Thyroid gland (tissue), 4 donors: ENCODE measurements at regions not wholly inside any gene's neighbourhood (a gene's known extent, or its start where the extent isn't known, plus 50 kb on each side); places are given as distances from the start of the nearest gene placed in this dataset.

ENCODE experiments used
- DNase-seq, 2 donors: peaks; one replicate each; pipeline ENCODE4 v3.0.0-alpha.2; 2019
- H3K27ac ChIP-seq, 3 donors: fragments of 200-600 bp; sonication (generic); 1 replicate in 2 of 3; 2 replicates in 1 of 3; pipeline ENCODE4 v1.5.1; 2016 to 2019; ENCODE audit warnings: mild to moderate bottlenecking in 1 of 3, moderate library complexity in 1 of 3
- H3K27me3 ChIP-seq: fragments of 200-600 bp; sonication (generic); one replicate; pipeline ENCODE4 v1.5.1; 2019
- H3K36me3 ChIP-seq, 2 donors: fragments of 200-600 bp; sonication (generic); one replicate each; pipeline ENCODE4 v1.5.1; 2016 to 2019
- H3K4me1 ChIP-seq, 2 donors: fragments of 200-600 bp; sonication (generic); one replicate each; pipeline ENCODE4 v1.5.1; 2017 to 2019
- H3K4me3 ChIP-seq, 3 donors: fragments of 200-600 bp; sonication (generic); replicated peaks in 1 of 3; 1 replicate in 2 of 3; 2 replicates in 1 of 3; pipeline ENCODE4 v1.5.1; 2016; ENCODE audit warnings: mild to moderate bottlenecking in 1 of 3
- H3K9me3 ChIP-seq: fragments of 200-600 bp; sonication (generic); one replicate; pipeline ENCODE4 v1.5.1; 2017
- POLR2A ChIP-seq, 2 donors: fragments of 450-650 bp; IDR thresholded peaks; one replicate each; pipeline ENCODE4 v1.6.1; 2017; ENCODE audit warnings: antibody characterized with exemption in 2 of 2, mild to moderate bottlenecking in 2 of 2, moderate library complexity in 1 of 2
- WGBS, 2 donors: methylation state at CpG; one replicate each; pipeline ENCODE4 v1.1.5; 2017; 5-methylcytosine and 5-hydroxymethylcytosine counted together
- intact Hi-C: fragments of 100-400 bp; cut with DNase I; formaldehyde crosslinking; loops from one replicate; pipeline ENCODE4 v1.15.1; 2023
- TF ChIP-seq, protein P1 (sequence below), 6 experiments: fragments of 200-600 bp in 3 of 6; fragments of 450-650 bp in 3 of 6; sonication (generic) in 3 of 6; IDR thresholded peaks; one replicate each; pipeline ENCODE4 v1.5.1; 2016 to 2019; ENCODE audit warnings: antibody characterized with exemption in 6 of 6, mild to moderate bottlenecking in 2 of 6, inconsistent platforms in 1 of 6, moderate library complexity in 1 of 6

DNA sequence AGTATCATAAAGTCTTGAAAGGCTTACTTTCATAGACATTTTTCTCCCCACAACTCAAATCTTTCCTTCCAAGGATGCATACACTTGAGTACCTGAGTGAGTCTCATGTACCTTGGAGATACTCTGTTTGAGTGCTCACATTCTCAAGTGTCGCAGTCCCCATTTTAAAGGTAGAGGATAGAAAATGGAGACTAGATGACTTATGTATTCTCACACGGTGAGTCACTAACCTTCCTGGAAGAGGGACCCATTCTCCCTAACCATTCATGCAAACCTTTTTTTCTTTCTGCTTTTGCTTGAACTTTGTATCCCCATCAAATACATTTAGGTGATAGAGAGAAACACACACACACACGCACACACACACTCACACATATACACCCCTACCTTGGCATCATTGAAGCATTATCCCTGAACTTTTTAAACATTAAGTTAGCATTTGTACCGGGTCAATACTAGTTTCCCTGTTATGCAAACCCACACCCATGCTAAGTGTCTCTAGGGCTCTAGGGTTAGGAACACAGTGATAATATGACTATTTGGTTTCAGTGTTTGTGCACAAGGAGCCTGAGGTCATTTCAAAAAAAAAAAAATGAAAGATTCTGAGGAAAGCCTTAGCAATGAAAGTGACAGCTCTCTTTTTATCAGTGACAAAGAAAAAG, 236.2 kb downstream of the IKZF2 start:
- DNase-seq: no peak

DNA sequence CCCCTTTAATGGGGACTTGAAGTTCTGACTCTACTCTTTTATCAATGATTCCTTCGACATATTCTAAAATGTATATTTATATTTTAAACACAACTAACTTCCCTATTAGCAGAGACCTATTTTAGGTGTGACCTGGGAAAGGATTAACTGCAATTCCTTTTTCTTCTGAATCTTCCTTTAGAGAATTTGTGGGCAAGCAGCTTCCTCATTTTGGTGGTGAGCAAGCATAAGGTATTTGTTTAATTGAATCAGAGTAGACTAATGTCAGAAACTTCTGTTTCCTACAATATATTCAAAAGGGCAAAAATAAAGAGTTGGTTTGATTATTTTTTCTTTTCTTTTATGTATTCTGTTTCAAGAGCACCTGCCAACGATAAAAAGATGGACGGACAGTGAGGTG, 237.0 kb downstream of the IKZF2 start:
- 79 to 88% methylated on average over 3 of the region's 3 CpGs for WGBS, 2 donors

More for the DNA sequence above, 236.2 kb downstream of the IKZF2 start:
- Histone ChIP-seq H3K27ac (no peak overlapping the region), H3K9me3 (no peaks in the 10 kb centered on the region), H3K4me3 (no peak overlapping the region), H3K36me3 (no peaks in the 10 kb centered on the region), H3K4me1 (peaks cover 5 to 13% of the 10 kb centered on the region in 2 donors), H3K27me3 (no peaks in the 10 kb centered on the region)
- TF ChIP-seq, protein P1, sequence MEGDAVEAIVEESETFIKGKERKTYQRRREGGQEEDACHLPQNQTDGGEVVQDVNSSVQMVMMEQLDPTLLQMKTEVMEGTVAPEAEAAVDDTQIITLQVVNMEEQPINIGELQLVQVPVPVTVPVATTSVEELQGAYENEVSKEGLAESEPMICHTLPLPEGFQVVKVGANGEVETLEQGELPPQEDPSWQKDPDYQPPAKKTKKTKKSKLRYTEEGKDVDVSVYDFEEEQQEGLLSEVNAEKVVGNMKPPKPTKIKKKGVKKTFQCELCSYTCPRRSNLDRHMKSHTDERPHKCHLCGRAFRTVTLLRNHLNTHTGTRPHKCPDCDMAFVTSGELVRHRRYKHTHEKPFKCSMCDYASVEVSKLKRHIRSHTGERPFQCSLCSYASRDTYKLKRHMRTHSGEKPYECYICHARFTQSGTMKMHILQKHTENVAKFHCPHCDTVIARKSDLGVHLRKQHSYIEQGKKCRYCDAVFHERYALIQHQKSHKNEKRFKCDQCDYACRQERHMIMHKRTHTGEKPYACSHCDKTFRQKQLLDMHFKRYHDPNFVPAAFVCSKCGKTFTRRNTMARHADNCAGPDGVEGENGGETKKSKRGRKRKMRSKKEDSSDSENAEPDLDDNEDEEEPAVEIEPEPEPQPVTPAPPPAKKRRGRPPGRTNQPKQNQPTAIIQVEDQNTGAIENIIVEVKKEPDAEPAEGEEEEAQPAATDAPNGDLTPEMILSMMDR (IDR thresholded peaks at IDR 0.05): no peak
- no peak for TF ChIP-seq POLR2A (IDR thresholded peaks at IDR 0.05)
- intact Hi-C loops: no loop called here
- 94 to 97% methylated on average over 4 of the region's 4 CpGs for WGBS, 2 donors

DNA sequence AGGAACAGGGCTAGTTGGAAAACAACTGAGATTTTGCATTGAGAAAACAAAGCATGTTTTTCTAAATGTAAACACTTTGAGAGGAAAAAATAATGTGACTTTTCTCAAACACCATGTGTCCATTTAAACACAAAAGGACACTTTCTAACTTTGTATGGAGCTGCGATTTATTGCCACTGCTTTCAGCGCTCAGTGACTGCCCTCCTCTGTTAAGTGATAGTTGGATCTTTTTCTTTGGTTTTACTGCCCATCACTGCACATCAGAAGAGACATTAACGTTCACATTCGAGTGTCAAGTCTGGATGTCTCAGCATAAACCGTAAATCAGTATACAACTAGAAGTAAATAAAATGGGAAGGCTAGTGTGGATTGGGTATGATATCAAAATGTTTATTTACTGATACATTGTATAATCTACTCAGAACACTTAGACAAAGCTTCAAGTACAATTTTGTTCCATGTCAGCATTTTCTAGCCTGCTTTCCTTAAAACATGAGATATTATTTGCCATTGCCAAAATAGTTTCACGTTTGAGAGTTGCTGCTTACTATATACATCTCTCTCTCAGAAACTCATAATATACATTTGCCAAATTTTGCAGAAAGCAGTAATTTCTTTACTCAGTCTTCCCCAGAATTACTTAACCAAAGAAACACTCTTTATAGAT, 237.6 kb downstream of the IKZF2 start:
- H3K4me1 ChIP-seq: peaks cover 0 to 2% of the 10 kb centered on the region in 2 donors
- no peak for DNase-seq
- 80 to 82% methylated on average over 6 of the region's 6 CpGs for WGBS, 2 donors
- H3K27ac ChIP-seq: no peak overlapping the region
- H3K9me3 ChIP-seq: no peaks in the 10 kb centered on the region
- H3K27me3 ChIP-seq: no peaks in the 10 kb centered on the region
- TF ChIP-seq POLR2A (IDR thresholded peaks at IDR 0.05): no peak
- TF ChIP-seq, protein P1 (IDR thresholded peaks at IDR 0.05): no peak
- no peaks in the 10 kb centered on the region for H3K36me3 ChIP-seq
- intact Hi-C loops: no loop called here
- H3K4me3 ChIP-seq: no peak overlapping the region

More for the DNA sequence above, 237.0 kb downstream of the IKZF2 start:
- H3K4me3 ChIP-seq: no peak overlapping the region
- DNase-seq: no peak
- H3K36me3 ChIP-seq: no peaks in the 10 kb centered on the region
- no peaks in the 10 kb centered on the region for H3K9me3 ChIP-seq
- H3K27ac ChIP-seq: no peak overlapping the region
- TF ChIP-seq POLR2A (IDR thresholded peaks at IDR 0.05): no peak
- TF ChIP-seq, protein P1 (IDR thresholded peaks at IDR 0.05): no peak
- H3K4me1 ChIP-seq: peaks cover 1 to 8% of the 10 kb centered on the region in 2 donors
- intact Hi-C loops: no loop called here
- H3K27me3 ChIP-seq: no peaks in the 10 kb centered on the region

- no peaks in the 10 kb centered on the region for H3K27me3 ChIP-seq
- WGBS, 2 donors: 73 to 78% methylated on average over 7 of the region's 7 CpGs
- H3K4me1 ChIP-seq: no peaks in the 10 kb centered on the region
- no peaks in the 10 kb centered on the region for H3K36me3 ChIP-seq
- TF ChIP-seq POLR2A (IDR thresholded peaks at IDR 0.05): no peak
- TF ChIP-seq, protein P1 (IDR thresholded peaks at IDR 0.05): no peak
- H3K4me3 ChIP-seq: no peak overlapping the region
- no peaks in the 10 kb centered on the region for H3K9me3 ChIP-seq
- no peak overlapping the region for H3K27ac ChIP-seq
- DNase-seq: no peak
- intact Hi-C loops: no loop called here
Measured at GRCh38 chr2:212912445-212913103, 238.8 kb downstream of the IKZF2 start.

- intact Hi-C loops: no loop called here
- Histone ChIP-seq H3K27me3 (no peaks in the 10 kb centered on the region), H3K4me3 (no peak overlapping the region), H3K27ac (no peak overlapping the region), H3K4me1 (peaks cover 0 to 8% of the 10 kb centered on the region in 2 donors), H3K36me3 (no peaks in the 10 kb centered on the region), H3K9me3 (no peaks in the 10 kb centered on the region)
- TF ChIP-seq, protein P1 (IDR thresholded peaks at IDR 0.05): no peak
- TF ChIP-seq POLR2A (IDR thresholded peaks at IDR 0.05): no peak
- whole genome bisulfite sequencing, 2 donors: 83 to 85% methylated on average over 4 of the region's 4 CpGs
- no peak for DNase-seq
Measured at GRCh38 chr2:212911011-212911410, 240.4 kb downstream of the IKZF2 start.
